ENCODE measurements at regions not wholly inside any gene's neighbourhood (a gene's known extent, or its start where the extent isn't known, plus 50 kb on each side); places are given as distances from the start of the nearest gene placed in this dataset.

DNA sequence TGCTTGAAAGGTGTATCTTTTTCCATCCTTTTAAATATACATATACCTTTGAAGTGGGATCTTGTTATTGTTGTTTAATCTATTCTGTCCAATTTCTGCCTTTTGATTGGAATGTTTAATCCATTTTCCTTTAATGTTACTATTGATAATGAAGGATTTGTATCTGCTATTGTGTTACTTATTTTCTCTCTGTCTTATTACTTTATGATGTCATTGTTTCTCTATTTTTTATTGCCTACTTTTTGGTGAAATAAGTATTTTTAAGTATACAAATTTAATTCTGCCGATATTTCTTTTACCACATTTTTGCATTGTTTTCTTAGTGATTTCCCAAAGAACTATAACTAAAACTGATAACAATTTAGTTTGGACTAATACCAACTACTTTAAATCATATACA is 121.8 kb downstream of the RASSF9 start:
- TF ChIP-seq, protein P1, sequence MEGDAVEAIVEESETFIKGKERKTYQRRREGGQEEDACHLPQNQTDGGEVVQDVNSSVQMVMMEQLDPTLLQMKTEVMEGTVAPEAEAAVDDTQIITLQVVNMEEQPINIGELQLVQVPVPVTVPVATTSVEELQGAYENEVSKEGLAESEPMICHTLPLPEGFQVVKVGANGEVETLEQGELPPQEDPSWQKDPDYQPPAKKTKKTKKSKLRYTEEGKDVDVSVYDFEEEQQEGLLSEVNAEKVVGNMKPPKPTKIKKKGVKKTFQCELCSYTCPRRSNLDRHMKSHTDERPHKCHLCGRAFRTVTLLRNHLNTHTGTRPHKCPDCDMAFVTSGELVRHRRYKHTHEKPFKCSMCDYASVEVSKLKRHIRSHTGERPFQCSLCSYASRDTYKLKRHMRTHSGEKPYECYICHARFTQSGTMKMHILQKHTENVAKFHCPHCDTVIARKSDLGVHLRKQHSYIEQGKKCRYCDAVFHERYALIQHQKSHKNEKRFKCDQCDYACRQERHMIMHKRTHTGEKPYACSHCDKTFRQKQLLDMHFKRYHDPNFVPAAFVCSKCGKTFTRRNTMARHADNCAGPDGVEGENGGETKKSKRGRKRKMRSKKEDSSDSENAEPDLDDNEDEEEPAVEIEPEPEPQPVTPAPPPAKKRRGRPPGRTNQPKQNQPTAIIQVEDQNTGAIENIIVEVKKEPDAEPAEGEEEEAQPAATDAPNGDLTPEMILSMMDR (CRISPR knock-in tag; IDR thresholded peaks at IDR 0.05) = no peak
- TF ChIP-seq RAD21 (CRISPR knock-in tag; IDR thresholded peaks at IDR 0.05) = no peak
- TF ChIP-seq, protein P2, sequence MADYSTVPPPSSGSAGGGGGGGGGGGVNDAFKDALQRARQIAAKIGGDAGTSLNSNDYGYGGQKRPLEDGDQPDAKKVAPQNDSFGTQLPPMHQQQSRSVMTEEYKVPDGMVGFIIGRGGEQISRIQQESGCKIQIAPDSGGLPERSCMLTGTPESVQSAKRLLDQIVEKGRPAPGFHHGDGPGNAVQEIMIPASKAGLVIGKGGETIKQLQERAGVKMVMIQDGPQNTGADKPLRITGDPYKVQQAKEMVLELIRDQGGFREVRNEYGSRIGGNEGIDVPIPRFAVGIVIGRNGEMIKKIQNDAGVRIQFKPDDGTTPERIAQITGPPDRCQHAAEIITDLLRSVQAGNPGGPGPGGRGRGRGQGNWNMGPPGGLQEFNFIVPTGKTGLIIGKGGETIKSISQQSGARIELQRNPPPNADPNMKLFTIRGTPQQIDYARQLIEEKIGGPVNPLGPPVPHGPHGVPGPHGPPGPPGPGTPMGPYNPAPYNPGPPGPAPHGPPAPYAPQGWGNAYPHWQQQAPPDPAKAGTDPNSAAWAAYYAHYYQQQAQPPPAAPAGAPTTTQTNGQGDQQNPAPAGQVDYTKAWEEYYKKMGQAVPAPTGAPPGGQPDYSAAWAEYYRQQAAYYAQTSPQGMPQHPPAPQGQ (CRISPR knock-in tag; IDR thresholded peaks at IDR 0.05; ENCODE audit: borderline replicate concordance) = no peak
- TF ChIP-seq, protein P3, sequence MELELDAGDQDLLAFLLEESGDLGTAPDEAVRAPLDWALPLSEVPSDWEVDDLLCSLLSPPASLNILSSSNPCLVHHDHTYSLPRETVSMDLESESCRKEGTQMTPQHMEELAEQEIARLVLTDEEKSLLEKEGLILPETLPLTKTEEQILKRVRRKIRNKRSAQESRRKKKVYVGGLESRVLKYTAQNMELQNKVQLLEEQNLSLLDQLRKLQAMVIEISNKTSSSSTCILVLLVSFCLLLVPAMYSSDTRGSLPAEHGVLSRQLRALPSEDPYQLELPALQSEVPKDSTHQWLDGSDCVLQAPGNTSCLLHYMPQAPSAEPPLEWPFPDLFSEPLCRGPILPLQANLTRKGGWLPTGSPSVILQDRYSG (CRISPR knock-in tag; IDR thresholded peaks at IDR 0.05) = no peak
- TF ChIP-seq HOXA7 (CRISPR knock-in tag; IDR thresholded peaks at IDR 0.05) = no peak
- TF ChIP-seq, protein P4, sequence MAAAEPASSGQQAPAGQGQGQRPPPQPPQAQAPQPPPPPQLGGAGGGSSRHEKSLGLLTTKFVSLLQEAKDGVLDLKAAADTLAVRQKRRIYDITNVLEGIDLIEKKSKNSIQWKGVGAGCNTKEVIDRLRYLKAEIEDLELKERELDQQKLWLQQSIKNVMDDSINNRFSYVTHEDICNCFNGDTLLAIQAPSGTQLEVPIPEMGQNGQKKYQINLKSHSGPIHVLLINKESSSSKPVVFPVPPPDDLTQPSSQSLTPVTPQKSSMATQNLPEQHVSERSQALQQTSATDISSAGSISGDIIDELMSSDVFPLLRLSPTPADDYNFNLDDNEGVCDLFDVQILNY (CRISPR knock-in tag; conservative IDR thresholded peaks at IDR 0.05) = no peak

Data from HepG2 (cell line).